ENCODE measurements at regions not wholly inside any gene's neighbourhood (a gene's known extent, or its start where the extent isn't known, plus 50 kb on each side); places are given as distances from the start of the nearest gene placed in this dataset.
"Not testable (repeated sequence)": the region's sequence is repeated elsewhere in the genome, so short reads cannot be mapped to it uniquely, and the experiment has no call there.

DNA sequence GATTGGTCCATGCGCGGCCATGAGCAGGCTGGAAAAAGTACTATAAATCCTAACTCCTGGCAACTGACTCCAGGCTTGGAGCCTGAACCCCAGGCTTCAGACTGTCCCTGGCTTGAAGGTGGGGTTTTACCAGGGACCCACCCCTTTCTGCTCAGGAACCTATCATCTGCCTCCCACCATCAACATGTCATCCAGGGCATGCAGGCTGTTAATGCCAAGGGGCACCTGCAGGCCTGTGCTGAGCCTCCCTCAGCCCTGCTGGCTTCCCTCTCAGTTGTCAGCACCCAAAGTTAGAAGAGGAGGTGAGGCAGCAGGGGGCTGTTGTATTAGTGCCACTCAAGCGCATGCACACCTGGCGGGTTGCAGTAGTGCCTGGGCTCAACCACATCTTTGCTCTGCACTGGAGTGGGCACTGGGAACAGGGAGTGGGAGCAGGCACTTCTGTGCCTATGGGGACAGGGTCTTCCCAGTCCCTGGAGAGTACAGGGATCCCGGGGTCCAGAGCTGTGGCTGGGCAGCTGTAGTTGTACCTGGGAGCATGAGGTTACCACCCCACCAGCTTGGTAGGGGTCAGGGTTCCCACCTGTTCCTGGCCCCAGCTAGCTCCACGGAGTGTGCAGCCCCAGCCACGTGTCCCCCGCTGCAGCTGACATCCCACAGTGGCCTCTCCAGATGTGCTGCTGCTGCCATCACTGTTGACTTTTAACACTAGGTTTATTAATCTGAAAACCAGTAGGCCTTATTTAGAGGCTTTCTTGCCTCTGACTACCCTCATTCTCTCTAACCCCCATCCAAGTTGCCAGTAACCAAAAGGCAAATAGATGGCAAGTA, 306.2 kb upstream of the RIOK2 start:
- no peak for DNase-seq

DNA sequence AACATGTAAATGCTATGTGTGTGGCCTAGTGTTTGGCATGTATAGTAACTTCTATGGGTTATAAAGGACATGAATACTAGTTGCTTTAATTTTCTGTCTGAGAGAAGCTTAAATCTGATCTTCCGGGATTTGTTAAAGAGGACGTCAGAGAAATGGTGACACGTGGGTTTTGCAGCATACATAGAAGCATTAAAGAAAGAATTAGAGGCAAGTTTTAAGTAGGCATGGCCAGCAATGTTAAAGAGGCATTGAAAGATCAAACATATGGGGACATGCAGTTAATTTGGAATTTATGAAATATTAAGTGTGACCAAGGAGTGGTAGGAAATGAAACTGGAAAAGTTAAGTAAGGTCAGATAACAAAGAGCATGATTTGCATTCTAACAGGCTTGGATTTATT, 311.4 kb upstream of the RIOK2 start:
- DNase-seq: no peak

DNA sequence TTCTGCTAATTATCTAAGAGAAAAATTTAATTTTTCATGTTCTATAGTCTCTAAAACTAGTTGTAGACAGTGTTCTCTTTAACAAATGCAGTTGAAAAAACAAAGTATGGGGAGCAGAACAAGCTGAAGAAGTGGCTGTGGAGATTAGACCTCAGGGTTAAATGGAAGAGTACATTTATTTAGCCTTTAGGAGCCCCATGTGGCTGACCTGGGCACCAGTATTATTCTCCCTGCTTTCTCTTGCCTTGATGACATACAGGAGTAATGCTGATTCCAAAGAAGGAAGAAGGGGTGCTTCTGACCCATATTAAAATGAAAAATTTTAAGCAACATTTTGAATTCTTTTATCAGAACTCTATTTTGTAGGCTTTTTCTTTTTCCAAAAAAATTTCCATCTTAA, 312.3 kb upstream of the RIOK2 start:
- no peak for DNase-seq

DNA sequence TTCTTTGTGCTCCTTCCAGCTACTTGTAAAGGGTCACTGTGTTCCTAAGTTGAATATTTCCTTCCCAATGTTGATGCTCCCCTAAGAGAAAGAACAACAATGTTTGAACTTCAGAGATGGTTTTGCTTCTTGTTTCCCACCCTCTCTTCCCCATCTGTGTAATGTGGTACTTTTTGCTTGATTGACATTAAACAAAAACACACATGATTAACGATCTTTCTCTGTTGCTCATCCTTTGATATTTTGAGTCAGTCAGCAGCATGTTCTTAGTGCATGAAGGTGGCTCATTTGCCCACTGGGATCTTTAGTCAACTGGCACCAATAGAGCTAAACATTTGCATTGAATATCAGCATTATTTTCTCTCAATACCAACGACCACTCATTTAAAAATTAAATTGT, 313.0 kb upstream of the RIOK2 start:
- DNase-seq: no peak

DNA sequence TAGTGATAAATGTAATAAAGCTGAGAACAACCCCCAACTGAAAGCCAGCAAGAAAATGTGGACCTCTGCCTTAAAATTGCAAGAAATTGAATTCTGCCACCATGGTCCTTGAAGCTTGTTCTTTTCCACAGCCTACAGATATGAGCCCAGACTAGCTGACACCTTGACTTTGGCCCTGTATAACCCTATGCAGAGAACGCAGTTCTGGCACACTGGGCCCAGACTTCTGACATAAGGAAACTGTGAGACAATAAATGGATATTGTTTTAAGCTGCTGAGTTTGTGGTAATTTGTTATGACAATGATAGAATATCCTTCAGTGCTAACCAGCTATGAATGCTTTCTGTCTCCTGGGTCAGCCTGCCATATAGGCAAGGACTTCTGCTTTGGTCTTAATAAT, 315.6 kb upstream of the RIOK2 start:
- DNase-seq: no peak

DNA sequence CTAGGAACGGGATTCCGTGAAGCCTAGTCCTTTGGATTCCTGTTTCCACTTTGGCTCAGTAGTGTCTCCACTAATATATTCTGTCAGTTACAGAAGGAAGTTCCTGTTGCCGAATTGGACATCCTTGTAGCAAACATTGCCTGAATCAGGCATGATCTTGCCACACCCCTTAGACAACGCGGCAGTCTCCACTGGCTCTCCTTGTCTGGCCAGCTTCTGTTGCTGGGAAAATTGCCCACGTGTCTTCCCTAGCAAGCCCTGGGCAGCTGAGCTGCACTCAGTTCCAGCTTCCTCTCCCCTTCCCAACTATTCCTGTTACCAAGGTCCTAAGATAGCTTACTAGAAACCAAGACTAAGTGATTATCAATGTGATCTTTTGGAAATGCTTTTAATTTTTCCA, 316.6 kb upstream of the RIOK2 start:
- no peak for DNase-seq

DNA sequence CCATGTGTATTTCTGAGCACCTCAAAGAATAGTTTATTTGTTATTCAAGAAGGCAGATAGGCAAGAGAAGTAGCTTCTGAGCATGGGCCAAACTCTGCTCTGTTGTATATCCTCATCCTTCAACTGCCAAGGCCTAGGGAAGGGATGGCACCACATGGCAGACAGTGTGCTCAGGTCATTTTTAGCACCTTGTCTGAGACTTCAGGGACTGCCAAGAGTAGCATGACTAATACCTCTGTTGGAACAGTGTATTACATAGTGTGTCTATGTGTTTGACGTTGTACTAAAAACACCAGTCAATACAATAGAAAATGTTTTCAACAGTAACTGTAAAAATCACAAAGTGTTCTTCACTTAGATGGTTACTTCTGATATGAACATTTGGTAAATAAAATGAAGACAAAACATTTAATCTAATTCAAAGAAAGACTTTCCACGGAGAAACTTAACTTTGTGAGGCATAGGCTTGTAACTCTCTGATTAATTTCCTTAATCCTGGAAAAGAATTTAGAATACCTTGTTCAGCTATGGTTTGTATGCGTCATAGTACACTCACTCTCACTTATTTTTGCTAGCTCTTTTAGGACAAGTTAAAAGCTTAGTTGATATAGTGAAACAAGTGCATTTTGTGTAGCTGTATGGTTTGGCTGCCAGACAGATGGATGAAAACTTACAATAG, 318.4 kb upstream of the RIOK2 start:
- DNase-seq: no peak

DNA sequence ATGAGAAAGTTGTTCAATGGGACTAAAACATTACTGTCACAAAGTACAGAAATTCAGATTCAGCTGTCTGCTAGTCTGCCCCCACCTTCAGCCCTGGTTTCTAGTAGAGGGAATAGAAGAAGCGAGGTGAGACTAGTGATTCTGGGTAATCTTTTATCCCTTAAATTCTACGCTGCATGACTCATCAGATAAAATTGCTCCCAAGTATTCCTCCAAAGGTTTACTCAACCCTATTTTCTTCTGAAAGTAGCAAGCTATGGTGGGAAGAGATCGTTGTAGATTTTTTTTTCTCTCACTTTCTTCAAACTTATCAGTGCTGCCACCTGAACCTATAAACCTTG, 318.9 kb upstream of the RIOK2 start:
- no peak for DNase-seq

DNA sequence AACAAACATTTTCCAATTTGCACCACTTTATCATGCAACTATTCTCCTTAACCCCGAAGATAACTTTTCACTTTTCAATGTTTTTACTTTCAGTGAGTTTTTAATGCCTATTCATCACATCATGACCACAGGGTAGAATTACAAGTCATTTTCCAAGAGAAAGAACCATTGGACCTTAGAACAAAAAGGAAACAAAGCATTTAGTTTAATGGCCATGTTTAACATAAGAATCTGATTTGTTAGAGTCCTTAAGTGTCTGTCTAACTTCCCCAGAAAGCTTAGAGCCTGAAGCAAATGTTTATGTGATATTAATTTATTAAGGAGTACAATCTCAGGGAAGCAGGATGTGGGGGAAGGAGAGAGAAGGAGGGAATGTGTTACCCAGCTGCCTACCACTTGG, 325.8 kb upstream of the RIOK2 start:
- no peak for DNase-seq

DNA sequence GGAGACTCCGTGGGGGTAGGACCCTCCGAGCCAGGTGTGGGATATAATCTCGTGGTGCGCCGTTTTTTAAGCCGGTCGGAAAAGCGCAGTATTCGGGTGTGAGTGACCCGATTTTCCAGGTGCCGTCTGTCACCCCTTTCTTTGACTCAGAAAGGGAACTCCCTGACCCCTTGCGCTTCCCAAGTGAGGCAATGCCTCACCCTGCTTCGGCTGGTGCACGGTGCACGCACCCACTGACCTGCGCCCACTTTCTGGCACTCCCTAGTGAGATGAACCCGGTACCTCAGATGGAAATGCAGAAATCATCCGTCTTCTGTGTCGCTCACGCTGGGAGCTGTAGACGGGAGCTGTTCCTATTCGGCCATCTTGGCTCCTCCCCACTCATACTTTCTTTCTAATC, 336.5 kb upstream of the RIOK2 start:
- DNase-seq: not testable (repeated sequence)

DNA sequence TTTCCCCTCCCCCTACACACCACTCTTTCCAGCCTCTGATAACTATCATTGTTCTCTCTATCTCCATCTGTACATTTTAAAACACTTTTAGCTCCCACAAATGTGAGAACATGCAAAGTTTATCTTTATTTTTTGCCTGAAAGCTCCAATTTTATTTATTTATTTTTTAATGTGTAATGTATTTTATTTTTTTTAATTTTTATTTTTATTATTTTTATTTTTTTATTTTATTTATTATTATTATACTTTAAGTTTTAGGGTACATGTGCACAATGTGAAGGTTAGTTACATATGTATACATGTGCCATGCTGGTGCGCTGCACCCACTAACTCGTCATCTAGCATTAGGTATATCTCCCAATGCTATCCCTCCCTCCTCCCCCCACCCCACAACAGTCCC, 340.3 kb upstream of the RIOK2 start:
- DNase-seq: not testable (repeated sequence)

DNA sequence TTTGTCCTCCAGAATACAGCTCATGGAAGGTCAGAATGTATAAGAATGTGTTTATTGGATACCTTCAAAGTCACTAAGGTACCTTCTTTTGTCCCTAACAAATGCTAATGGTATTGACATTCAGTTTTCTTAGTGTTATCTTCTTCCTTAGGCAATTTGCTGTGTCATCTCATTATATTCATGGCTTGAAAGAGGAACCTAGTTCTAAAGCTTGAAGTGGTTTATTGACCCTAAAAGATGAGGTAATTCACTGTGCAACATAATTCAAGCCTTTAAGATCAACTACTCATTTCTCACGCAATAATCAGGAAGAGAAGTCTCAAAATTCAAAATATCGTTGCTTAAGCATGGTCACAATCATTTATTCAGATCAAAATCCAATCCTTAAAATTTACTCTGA, 342.7 kb upstream of the RIOK2 start:
- no peak for DNase-seq

DNA sequence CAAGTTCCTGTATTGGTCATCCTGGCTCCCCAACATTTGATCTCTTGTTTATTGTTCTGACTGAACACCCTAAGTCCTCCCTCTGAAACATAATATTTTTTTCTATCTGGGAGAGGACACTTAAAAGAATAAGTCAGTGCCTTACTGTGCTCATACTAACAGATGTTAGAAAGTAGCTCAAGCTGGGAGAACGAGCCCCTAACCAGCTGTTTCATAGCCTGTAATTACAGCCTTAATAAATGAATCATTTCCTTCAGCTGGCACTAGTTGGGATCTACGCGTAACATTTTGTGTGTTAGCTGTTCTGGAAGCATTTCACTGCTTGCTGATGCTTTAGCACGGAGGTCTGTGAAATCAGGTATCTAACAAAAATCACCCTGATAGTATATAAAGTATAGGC, 345.9 kb upstream of the RIOK2 start:
- DNase-seq: peak; percentile 27

DNA sequence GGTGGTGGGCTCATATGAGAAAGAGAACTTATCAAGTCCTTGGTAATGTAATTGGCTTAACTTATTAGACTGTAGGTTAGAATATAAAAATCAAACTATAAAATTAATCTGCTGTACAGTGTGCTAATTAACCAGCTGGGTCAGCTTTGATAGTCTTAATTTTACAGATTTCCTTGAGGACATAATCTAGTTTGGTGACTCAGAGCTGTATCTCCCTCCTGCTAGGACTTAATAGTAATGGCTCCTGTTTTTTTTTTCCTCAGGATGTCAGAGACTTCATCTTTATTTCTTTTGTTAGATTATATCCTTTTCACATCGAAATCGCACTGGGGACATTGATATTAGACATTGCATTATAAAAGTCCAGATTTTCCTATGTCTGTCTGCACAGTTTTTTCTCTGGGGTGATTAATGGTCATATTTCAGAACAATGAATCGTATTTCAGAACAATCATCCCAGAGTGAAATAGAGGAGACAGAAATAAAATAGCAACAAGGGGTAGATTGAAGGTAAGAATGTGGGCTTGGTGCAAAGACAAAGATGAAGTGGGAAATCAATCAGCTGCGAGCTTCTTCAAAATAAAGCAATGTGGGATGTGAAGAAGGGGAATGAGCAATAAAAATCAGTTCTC, 346.4 kb upstream of the RIOK2 start:
- no peak for DNase-seq

DNA sequence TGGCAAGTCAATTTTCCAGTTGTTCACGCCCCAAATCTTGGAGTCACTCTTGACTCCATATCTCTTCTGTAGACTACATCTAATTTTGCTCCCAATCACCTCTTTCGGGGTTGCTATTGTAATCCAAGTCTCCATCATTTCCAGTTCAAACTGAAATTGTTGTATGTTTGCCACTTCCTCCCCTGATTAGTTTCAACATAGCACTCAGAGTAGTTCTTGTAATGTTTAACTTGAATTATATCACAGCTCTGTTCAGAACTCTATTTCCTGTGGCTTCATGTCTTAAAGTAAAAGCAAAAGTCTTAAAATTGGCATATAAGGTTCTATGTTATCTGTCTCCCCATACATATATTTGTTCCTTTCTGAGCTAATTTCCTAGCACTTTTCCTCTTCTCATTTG, 348.5 kb upstream of the RIOK2 start:
- no peak for DNase-seq

DNA sequence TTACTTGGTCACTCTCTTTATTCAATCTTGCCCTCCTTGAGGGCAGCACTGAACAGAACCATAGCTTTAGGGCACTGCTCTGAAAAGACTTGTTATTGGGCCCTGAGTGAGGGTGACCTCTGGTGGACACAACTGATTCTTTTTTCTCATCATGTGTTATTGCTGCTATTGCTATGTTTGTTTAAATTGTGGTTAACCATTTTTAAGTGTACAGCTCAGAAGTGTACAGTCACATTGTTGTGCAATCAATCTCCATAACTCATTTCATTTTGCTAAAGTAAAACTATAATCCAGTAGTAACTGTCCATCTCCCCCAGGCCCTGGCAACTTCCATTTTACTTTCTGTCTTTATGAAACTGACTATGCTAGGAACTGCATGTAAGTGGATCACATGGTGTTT, 351.1 kb upstream of the RIOK2 start:
- DNase-seq: no peak

DNA sequence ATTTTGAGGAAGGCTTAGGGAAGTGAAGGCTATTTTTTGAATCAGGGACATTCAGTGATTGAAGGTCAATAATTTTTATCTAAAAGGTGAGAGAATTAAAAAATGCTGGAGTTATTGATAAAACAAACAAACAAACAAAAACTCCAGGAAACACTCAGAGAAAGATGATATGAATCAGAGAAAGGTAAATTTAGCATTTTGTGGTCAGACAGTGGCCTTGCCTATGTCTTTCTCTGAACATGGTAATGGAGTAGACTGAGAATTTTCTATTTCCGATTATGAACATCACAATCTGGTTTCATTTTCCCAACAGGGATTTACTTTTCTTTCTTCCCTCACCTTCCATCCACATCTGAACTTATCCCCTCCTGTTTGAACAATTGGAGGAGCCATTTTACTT, 353.6 kb upstream of the RIOK2 start:
- no peak for DNase-seq

DNA sequence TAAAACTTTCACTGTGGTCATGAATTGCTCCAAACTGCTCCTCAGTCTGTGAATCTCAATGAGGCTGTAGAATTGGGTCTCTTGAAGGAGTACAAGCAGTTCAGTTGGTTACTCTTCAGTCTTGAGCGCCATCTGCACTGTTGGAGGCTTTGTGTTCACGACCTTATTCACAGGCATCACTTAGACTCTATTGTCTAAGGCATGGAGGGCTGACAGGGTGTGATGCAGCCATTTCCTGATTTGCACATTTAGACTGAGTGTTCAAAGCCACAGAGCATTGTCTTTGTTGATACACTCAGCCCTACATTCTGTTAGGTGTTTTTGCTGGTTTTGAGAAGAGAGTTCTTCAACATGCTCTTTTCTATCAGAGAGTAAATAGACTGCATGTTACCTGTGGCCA, 355.9 kb upstream of the RIOK2 start:
- DNase-seq: no peak

DNA sequence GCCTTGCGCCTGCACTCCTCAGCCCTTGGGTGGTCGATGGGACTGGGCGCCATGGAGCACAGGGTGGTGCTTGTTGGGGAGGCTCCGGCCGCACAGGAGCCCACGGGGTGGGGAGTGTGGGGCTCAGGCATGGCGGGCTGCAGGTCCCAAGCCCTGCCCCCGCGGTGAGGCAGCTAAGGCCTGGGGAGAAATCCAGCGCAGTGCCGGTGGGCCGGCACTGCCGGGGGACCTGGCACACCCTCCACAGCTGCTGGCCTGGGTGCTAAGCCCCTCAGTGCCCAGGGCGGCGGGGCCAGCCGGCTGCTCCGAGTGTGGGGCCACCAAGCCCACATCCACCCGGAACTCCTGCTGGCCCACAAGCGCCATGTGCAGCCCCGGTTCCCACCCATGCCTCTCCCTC, 358.8 kb upstream of the RIOK2 start:
- no peak for DNase-seq

DNA sequence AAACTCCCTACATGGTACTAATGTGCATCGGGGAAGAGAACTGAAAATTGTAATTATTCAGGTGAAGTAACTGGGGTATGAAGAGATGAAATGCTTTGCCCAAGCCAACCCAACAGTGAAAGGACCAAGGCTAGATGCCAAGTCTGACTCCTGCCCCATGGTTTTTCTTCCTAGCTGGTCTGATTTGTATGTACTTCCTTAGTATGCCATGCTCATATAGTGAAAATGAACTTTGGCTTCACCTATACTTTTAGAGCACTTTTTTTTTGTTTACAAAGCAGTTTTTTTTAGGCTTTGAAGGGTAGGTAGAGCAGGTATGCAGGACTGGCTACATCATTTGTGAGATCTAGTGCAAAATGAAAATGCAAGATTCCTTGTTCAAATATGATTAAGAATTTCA, 359.4 kb upstream of the RIOK2 start:
- DNase-seq: no peak

DNA sequence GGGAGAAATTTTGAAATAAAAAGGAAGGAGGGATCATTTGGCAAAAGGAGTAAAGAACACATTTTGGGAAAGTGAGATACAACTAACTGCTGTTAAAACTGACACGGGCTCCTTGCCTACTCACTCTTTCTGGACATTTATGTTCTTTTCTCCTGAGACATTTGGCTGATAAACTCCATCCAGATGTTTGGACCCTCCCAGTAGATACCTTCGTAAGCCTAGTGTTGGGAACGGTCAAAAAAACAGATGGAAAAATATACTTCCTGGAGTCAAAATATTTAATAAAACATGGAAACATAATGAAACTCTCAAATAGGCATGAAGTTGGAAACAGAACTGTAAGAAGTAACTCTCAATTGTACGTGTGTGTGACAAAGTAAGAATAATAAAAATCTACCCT, 360.1 kb upstream of the RIOK2 start:
- DNase-seq: no peak

DNA sequence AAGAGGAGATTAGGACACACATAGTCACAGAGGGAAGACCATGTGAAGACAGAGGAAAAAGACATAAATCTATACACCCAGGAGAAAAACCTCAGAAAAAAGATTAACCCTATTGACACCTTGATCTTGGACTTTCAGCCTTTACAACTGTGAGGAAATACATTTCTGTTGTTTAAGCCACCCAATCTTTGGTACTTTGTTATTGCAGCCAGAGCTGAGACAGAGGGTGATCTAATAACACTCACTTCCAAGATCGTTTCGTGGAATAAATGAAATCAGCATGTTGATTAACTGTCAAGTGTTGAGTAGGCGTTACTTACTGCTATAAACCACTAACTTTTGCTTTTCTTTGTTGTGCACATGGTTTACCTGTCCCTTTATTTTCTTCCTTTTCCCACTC, 361.2 kb upstream of the RIOK2 start:
- DNase-seq: no peak

DNA sequence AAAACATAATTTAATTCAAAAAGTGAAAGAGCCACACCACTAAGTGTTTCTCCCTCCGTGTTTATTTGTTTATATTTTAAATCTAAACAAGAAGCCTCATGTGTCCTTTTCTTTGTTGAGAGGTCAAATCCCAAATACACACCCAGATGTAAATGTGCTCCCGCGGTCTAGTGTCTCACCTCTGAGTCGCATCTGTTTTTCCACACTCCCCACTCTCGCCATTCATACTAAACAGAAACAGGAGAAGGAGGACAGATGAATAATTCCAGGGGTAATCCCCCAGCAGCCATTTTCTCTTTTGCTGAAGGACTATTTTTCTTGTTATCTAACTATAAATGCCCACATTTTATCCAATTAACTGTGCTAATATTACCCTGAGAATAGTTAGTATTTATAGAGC, 361.6 kb upstream of the RIOK2 start:
- no peak for DNase-seq

DNA sequence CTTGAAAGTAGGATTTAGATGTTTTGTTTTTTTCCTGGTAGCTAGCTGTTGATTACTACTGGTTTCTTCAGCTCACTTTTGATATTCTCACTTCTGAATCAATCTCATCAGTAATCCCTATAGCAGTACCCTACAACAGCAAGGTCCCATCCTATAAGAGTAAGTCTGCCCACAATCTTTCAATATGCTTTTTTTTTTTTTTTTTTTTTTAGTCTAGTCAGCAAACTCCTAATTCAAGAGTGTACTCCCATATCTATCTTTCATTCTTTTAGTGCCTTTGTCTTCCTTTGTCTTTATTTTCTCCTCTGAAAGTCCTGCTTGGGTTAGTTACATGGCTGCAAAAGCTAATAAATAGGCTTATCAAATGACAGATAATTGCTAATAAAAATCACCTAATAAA, 362.4 kb upstream of the RIOK2 start:
- no peak for DNase-seq
